Muscle of leg (tissue), 3 donors: ENCODE measurements at regions not wholly inside any gene's neighbourhood (a gene's known extent, or its start where the extent isn't known, plus 50 kb on each side); places are given as distances from the start of the nearest gene placed in this dataset.

Experiments used
- DNase-seq: peaks from one replicate; pipeline ENCODE4 v3.0.0; 2013
- H3K27ac ChIP-seq: one replicate; pipeline ENCODE4 v1.5.1; 2013; ENCODE audit warnings: mild to moderate bottlenecking, low read length, control low read depth
- H3K27me3 ChIP-seq: one replicate; pipeline ENCODE4 v1.6.1; 2013; ENCODE audit warnings: low read length; ENCODE audit not compliant: control insufficient read depth, insufficient read depth
- H3K36me3 ChIP-seq: one replicate; pipeline ENCODE4 v1.6.1; 2013; ENCODE audit warnings: low read length; ENCODE audit not compliant: control insufficient read depth, insufficient read depth
- H3K4me1 ChIP-seq: one replicate; pipeline ENCODE4 v1.6.1; 2013; ENCODE audit warnings: low read length; ENCODE audit not compliant: control insufficient read depth, insufficient read depth
- H3K4me3 ChIP-seq: one replicate; pipeline ENCODE4 v1.5.1; 2013; ENCODE audit warnings: low read length, control low read depth
- H3K9me3 ChIP-seq: replicated peaks from 2 replicates; pipeline ENCODE4 v1.6.1; 2013; ENCODE audit warnings: low read depth, low read length; ENCODE audit not compliant: control insufficient read depth
- WGBS: methylation state at CpG from one replicate; pipeline ENCODE4 v1.1.5; 2013; ENCODE audit warnings: missing lambda C conversion rate; ENCODE audit not compliant: insufficient coverage; 5-methylcytosine and 5-hydroxymethylcytosine counted together

DNA sequence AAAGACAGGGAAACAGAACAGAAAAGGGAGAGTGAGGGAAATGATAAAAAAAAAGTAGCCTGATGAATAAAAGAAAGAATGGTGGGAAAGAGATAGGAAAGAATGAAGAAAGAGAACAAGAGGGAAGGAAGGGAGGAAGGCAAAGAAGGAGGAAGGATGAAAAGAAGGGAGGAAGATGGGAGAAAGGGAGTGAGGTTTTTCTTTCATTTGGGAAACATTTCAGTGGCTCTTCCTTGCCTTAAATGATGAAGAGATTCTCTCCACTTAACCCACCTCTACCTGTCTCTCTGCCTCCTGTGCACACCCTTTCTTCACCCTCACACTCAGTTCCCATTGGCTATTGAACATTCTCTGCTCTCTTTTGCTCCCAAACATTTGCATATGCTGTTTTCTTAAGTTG is 222.1 kb upstream of the DEFB112 start:
- no peak for DNase-seq
- no peak overlapping the region for H3K27ac ChIP-seq
- no peaks in the 10 kb centered on the region for H3K27me3 ChIP-seq
- no peaks in the 10 kb centered on the region for H3K36me3 ChIP-seq
- no peaks in the 10 kb centered on the region for H3K4me1 ChIP-seq
- H3K9me3 ChIP-seq: no peaks in the 10 kb centered on the region
- no peak overlapping the region for H3K4me3 ChIP-seq

GRCh38 chr6:50272611-50273010 is 222.9 kb upstream of the DEFB112 start:
- Histone ChIP-seq H3K27me3 (no peaks in the 10 kb centered on the region), H3K9me3 (no peaks in the 10 kb centered on the region), H3K4me3 (no peak overlapping the region), H3K4me1 (no peaks in the 10 kb centered on the region), H3K27ac (no peak overlapping the region), H3K36me3 (no peaks in the 10 kb centered on the region)
- DNase-seq: no peak

- Histone ChIP-seq H3K9me3 (no peaks in the 10 kb centered on the region), H3K36me3 (no peaks in the 10 kb centered on the region), H3K27ac (no peak overlapping the region), H3K4me1 (no peaks in the 10 kb centered on the region), H3K4me3 (no peak overlapping the region), H3K27me3 (no peaks in the 10 kb centered on the region)
- no peak for DNase-seq
- WGBS: no CpG with 5 or more reads among the region's 5 CpGs
Observed at GRCh38 chr6:50276771-50277261, 227.1 kb upstream of the DEFB112 start.

- H3K36me3 ChIP-seq: no peaks in the 10 kb centered on the region
- no peaks in the 10 kb centered on the region for H3K27me3 ChIP-seq
- no peak for DNase-seq
- no peaks in the 10 kb centered on the region for H3K4me1 ChIP-seq
- H3K27ac ChIP-seq: no peak overlapping the region
- no CpG with 5 or more reads among the region's 2 CpGs for WGBS
- H3K9me3 ChIP-seq: no peaks in the 10 kb centered on the region
- H3K4me3 ChIP-seq: no peak overlapping the region
Observed at GRCh38 chr6:50277774-50278173, 228.0 kb upstream of the DEFB112 start.

GRCh38 chr6:50278663-50279062 is 228.9 kb upstream of the DEFB112 start:
- H3K36me3 ChIP-seq: no peaks in the 10 kb centered on the region
- no CpG with 5 or more reads among the region's 2 CpGs for WGBS
- no peaks in the 10 kb centered on the region for H3K9me3 ChIP-seq
- no peak overlapping the region for H3K4me3 ChIP-seq
- H3K27ac ChIP-seq: no peak overlapping the region
- DNase-seq: no peak
- H3K27me3 ChIP-seq: no peaks in the 10 kb centered on the region
- H3K4me1 ChIP-seq: no peaks in the 10 kb centered on the region

DNA sequence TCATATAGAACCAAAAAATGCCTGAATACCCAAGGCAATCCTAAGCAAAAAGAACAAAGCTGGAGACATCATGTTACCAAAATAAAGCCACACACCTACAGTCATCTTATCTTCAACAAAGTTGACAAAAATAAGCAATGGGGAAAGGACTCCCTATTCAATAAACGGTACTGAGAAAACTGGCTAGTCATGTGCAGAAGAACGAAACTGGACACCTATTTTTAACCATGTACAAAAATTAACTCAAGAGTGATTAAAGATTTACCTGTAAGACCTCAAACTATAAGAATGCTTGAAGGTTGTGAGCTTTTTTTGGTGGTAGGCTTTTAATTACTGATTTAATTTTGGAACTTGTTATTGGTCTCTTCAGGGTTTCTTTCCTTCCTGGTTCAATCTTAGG is 236.0 kb upstream of the DEFB112 start:
- DNase-seq: no peak
- H3K27ac ChIP-seq: no peak overlapping the region
- H3K36me3 ChIP-seq: no peaks in the 10 kb centered on the region
- no peak overlapping the region for H3K4me3 ChIP-seq
- no peaks in the 10 kb centered on the region for H3K4me1 ChIP-seq
- no peaks in the 10 kb centered on the region for H3K9me3 ChIP-seq
- no CpG with 5 or more reads among the region's 2 CpGs for WGBS
- H3K27me3 ChIP-seq: no peaks in the 10 kb centered on the region

GRCh38 chr6:50288241-50288640 is 238.5 kb upstream of the DEFB112 start:
- no peak overlapping the region for H3K4me3 ChIP-seq
- WGBS: no CpG with 5 or more reads among the region's 1 CpG
- H3K36me3 ChIP-seq: no peaks in the 10 kb centered on the region
- no peak for DNase-seq
- H3K27me3 ChIP-seq: no peaks in the 10 kb centered on the region
- H3K27ac ChIP-seq: no peak overlapping the region
- H3K9me3 ChIP-seq: no peaks in the 10 kb centered on the region
- H3K4me1 ChIP-seq: no peaks in the 10 kb centered on the region

DNA sequence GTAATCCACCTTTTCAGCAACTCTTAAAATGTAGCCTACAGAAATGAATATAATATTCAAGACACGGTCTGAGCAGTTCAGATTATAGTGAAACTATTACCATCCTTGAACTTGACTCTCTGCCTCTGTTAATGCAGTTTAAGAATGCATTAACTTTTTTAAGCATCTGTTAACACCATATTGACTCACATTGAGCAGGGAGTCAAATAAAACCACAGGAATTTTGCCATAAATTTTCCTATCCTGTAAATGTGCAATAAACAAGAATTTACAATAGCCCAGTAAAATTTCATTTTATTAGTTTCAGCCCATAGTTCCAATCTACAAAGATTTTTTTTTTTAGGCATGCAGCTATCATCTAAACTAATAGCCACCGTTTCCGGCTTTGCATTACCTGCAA is 239.2 kb upstream of the DEFB112 start:
- Histone ChIP-seq H3K4me3 (no peak overlapping the region), H3K36me3 (no peaks in the 10 kb centered on the region), H3K27me3 (no peaks in the 10 kb centered on the region), H3K27ac (no peak overlapping the region), H3K9me3 (no peaks in the 10 kb centered on the region), H3K4me1 (no peaks in the 10 kb centered on the region)
- DNase-seq: no peak
- 80% methylated on average over 2 of the region's 3 CpGs for WGBS

DNA sequence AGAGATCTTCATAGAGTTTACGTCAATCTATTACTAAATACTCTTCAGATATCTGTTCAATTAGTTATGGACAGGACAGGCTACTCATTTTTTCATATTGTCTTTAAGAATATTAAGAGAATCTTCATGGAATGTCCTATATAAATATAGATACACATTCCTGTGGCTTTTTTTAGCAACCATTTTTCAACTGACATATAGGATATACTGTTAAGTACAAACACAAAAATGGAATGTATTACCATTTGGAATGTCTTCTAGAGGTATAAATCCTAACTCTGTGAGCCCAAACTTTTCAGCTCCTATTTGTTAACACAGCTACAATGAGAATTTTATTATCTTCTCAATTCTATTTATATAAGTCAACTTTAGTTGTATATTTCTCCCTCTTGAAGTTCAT is 239.6 kb upstream of the DEFB112 start:
- Histone ChIP-seq H3K9me3 (no peaks in the 10 kb centered on the region), H3K4me3 (no peak overlapping the region), H3K4me1 (no peaks in the 10 kb centered on the region), H3K27ac (no peak overlapping the region), H3K36me3 (no peaks in the 10 kb centered on the region), H3K27me3 (no peaks in the 10 kb centered on the region)
- DNase-seq: no peak
- WGBS: no CpG with 5 or more reads among the region's 1 CpG

- WGBS: no CpG with 5 or more reads among the region's 2 CpGs
Observed at GRCh38 chr6:50301307-50301706, 251.6 kb upstream of the DEFB112 start.

DNA sequence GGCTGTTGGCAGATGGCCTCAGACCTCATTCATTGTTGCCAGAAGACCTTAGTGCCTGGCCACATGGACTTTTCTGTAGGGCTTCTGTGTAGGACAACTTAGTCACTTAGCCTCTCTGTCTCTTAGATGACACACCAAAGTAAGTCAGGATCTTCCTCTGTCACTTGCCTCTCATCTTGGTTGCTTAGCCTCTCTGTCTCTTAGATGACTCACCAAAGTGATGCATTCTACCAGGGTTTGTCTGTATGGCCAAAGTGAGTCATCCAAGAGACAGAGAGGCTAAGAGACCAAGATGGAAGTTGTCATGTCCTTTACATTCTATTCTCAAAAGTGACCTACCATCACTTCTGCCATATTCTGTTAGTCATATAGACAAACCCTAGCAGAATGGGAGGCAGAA is 255.9 kb upstream of the DEFB112 start:
- Histone ChIP-seq H3K9me3 (no peaks in the 10 kb centered on the region), H3K27ac (no peak overlapping the region), H3K27me3 (no peaks in the 10 kb centered on the region), H3K36me3 (no peaks in the 10 kb centered on the region), H3K4me3 (no peak overlapping the region), H3K4me1 (no peaks in the 10 kb centered on the region)
- DNase-seq: no peak

More at GRCh38 chr6:50301307-50301706, 251.6 kb upstream of the DEFB112 start:
- Histone ChIP-seq H3K4me1 (no peaks in the 10 kb centered on the region), H3K27ac (no peak overlapping the region), H3K4me3 (no peak overlapping the region), H3K36me3 (no peaks in the 10 kb centered on the region), H3K27me3 (no peaks in the 10 kb centered on the region), H3K9me3 (no peaks in the 10 kb centered on the region)
- no peak for DNase-seq
